Stomach (tissue), 4 donors: ENCODE measurements at regions not wholly inside any gene's neighbourhood (a gene's known extent, or its start where the extent isn't known, plus 50 kb on each side); places are given as distances from the start of the nearest gene placed in this dataset.

ENCODE experiments used
- CTCF ChIP-seq, 7 experiments: fragments of 450-650 bp in 4 of 7; fragments of 200-600 bp in 3 of 7; sonication (generic) in 3 of 7; IDR thresholded peaks; one replicate each; pipeline ENCODE4 v1.5.1; 2016 to 2019; ENCODE audit warnings: antibody characterized with exemption in 7 of 7, control low read depth in 2 of 7, mild to moderate bottlenecking in 1 of 7
- POLR2A ChIP-seq, 4 donors: fragments of 450-650 bp; IDR thresholded peaks; one replicate each; pipeline ENCODE4 v1.6.1; 2016; ENCODE audit warnings: antibody characterized with exemption in 4 of 4, control low read depth in 2 of 4, mild to moderate bottlenecking in 1 of 4, moderate library complexity in 1 of 4
- POLR2AphosphoS5 ChIP-seq, 3 donors: sonication (generic); formaldehyde crosslinking; IDR thresholded peaks; one replicate each; pipeline ENCODE4 v1.6.1; 2016; ENCODE audit warnings: antibody characterized with exemption in 3 of 3

GRCh38 chr12:87690236-87690810 is 338.9 kb downstream of the C12orf50 start:
- no peak for TF ChIP-seq CTCF (IDR thresholded peaks at IDR 0.05)
- no peak for TF ChIP-seq POLR2A (IDR thresholded peaks at IDR 0.05)
- no peak for TF ChIP-seq POLR2AphosphoS5 (IDR thresholded peaks at IDR 0.05)
